GM12892 (cell line): ENCODE measurements at regions not wholly inside any gene's neighbourhood (a gene's known extent, or its start where the extent isn't known, plus 50 kb on each side); places are given as distances from the start of the nearest gene placed in this dataset.

Source experiments
- POLR2A ChIP-seq: IDR thresholded peaks from 2 replicates; pipeline ENCODE4 v1.6.1; 2011; ENCODE audit warnings: low read depth, low read length, control low read depth
- POLR2AphosphoS5 ChIP-seq: IDR thresholded peaks from 2 replicates; pipeline ENCODE4 v1.6.1; 2011; ENCODE audit warnings: low read depth, low read length, control low read depth
- TAF1 ChIP-seq: IDR thresholded peaks from 2 replicates; pipeline ENCODE4 v1.6.1; 2011; ENCODE audit warnings: low read depth, mild to moderate bottlenecking, control low read depth, low read length, borderline replicate concordance

DNA sequence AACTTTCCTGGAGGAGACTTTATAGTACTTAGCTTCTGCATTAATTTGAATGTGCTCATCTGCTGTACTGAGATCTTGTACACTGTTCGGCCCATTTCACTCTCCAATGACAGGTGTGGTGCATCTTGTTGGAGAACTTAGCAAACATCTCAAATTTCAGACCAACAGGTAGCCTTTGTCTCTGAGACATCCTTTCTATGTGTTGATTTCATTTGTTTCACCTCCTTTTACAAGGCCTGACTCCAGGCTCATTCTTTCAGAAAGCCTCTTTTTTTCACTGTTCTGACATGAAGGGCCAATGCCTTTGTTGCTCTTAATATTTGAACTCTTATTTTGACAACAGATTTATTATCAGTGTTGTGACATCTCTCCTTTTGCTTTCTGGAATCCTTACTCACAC is 271.8 kb upstream of the FANCL start:
- TF ChIP-seq POLR2A (no peak), TAF1 (no peak), POLR2AphosphoS5 (no peak)
